ENCODE measurements at regions not wholly inside any gene's neighbourhood (a gene's known extent, or its start where the extent isn't known, plus 50 kb on each side); places are given as distances from the start of the nearest gene placed in this dataset.

DNA sequence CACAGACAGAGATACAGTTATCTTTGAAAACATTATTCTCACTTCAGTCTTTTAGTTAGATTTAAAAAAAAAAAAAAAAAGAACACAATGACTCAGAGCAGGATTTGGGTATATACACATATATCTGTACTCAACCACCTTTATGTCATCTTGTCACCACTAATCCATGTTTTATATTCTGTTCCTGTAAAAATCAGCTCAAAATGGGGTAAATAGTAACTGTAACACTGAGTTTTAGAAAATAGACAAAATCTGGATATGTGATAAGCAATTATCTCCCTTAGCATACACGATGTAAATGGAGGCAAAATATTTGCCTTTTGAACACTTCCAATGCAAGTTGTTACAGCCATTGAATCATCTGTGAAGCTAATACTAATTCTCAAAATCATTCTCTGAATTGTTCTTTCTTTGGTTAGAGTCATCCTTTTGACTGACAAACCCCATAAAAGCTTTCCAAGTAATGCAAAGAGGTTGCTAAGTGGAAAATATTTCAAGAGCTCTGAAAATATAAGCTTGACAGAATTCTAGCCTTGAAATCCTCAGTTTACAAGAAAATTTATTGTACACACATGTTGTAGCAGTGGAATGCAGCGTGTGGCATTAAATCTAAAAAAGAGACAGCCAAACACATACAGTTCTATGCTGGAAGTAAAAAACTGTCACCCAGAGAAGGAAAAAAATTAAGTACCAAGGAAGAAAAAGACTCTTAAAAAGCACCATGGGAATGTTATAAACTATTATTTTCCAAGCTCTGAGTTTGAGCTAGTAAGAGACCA lies 502.2 kb upstream of the PHF14 start:
- no peak for DNase-seq

GRCh38 chr7:10472115-10472514 lies 501.6 kb upstream of the PHF14 start:
- Mint-ChIP-seq H3K4me3 (no peak overlapping the region), H3K36me3 (ENCODE audit: low read depth) (no peaks in the 10 kb centered on the region), H3K27ac (no peak overlapping the region), H3K9me3 (no peaks in the 10 kb centered on the region), H3K27me3 (ENCODE audit: low read depth, poor library complexity) (peaks cover 5% of the 10 kb centered on the region), H3K4me1 (no peaks in the 10 kb centered on the region)
- DNase-seq, result no peak
- TF ChIP-seq CTCF (IDR thresholded peaks at IDR 0.05), result no peak

More for the DNA sequence above, 502.2 kb upstream of the PHF14 start:
- Mint-ChIP-seq H3K4me1 (no peaks in the 10 kb centered on the region), H3K4me3 (no peak overlapping the region), H3K9me3 (peaks cover 2% of the 10 kb centered on the region), H3K27ac (no peak overlapping the region), H3K27me3 (ENCODE audit: low read depth, poor library complexity) (peaks cover 3% of the 10 kb centered on the region), H3K36me3 (ENCODE audit: low read depth) (no peaks in the 10 kb centered on the region)
- TF ChIP-seq CTCF (IDR thresholded peaks at IDR 0.05), result no peak

- Mint-ChIP-seq H3K4me3 (no peak overlapping the region), H3K27ac (no peak overlapping the region), H3K27me3 (ENCODE audit: low read depth, poor library complexity) (peaks cover 6% of the 10 kb centered on the region), H3K9me3 (no peaks in the 10 kb centered on the region), H3K36me3 (ENCODE audit: low read depth) (no peaks in the 10 kb centered on the region), H3K4me1 (no peaks in the 10 kb centered on the region)
- DNase-seq, result no peak
- no peak for TF ChIP-seq CTCF (IDR thresholded peaks at IDR 0.05)
Observed at GRCh38 chr7:10473569-10473968, 500.1 kb upstream of the PHF14 start.

DNA sequence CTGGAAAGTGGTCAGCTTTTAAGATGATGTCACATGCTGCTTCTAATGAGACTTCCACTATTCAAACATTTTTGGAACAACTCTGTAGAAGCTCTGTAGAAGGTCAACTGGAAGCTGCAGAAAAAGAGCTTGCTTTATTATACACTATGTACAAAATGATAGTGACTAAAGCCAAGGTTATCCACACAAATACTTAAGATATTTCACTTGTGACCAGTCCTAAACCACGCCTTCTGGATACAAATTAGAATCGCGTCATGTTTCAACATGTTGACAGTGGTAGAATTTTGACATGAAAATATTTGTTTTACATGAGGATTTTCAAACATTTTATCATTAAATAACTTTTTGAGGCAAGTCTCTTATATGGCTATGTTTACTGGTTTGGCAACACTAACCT lies 499.6 kb upstream of the PHF14 start:
- H3K4me3 Mint-ChIP-seq, result no peak overlapping the region
- no peak for TF ChIP-seq CTCF (IDR thresholded peaks at IDR 0.05)

GRCh38 chr7:10475940-10476641 lies 497.6 kb upstream of the PHF14 start:
- H3K4me3 Mint-ChIP-seq, result no peak overlapping the region
- H3K27me3 Mint-ChIP-seq (ENCODE audit: low read depth, poor library complexity), result peaks cover 3% of the 10 kb centered on the region
- no peak for DNase-seq
- H3K4me1 Mint-ChIP-seq, result no peaks in the 10 kb centered on the region
- no peak overlapping the region for H3K27ac Mint-ChIP-seq
- H3K36me3 Mint-ChIP-seq (ENCODE audit: low read depth), result no peaks in the 10 kb centered on the region
- no peaks in the 10 kb centered on the region for H3K9me3 Mint-ChIP-seq
- no peak for TF ChIP-seq CTCF (IDR thresholded peaks at IDR 0.05)

More for the DNA sequence above, 499.6 kb upstream of the PHF14 start:
- peaks cover 6% of the 10 kb centered on the region for H3K27me3 Mint-ChIP-seq (ENCODE audit: low read depth, poor library complexity)
- DNase-seq, result no peak
- no peaks in the 10 kb centered on the region for H3K9me3 Mint-ChIP-seq
- H3K4me1 Mint-ChIP-seq, result no peaks in the 10 kb centered on the region
- no peaks in the 10 kb centered on the region for H3K36me3 Mint-ChIP-seq (ENCODE audit: low read depth)
- H3K27ac Mint-ChIP-seq, result no peak overlapping the region
